ENCODE measurements at regions not wholly inside any gene's neighbourhood (a gene's known extent, or its start where the extent isn't known, plus 50 kb on each side); places are given as distances from the start of the nearest gene placed in this dataset.

- no peak for TF ChIP-seq EZH2phosphoT487 (IDR thresholded peaks at IDR 0.05; ENCODE audit: insufficient read depth, low read depth)
- TF ChIP-seq EZH2 (IDR thresholded peaks at IDR 0.05; ENCODE audit: insufficient read depth, poor library complexity, severe bottlenecking) = no peak
Measured at GRCh38 chr12:115213118-115213517, 529.1 kb upstream of the TBX3 start.

Data from GM23248 (cell line).